GM23338 (cell line): ENCODE measurements at regions not wholly inside any gene's neighbourhood (a gene's known extent, or its start where the extent isn't known, plus 50 kb on each side); places are given as distances from the start of the nearest gene placed in this dataset.

ENCODE experiments used
- ATAC-seq: fragments of 200-7000 bp; cut with Tn5 transposase; 3 replicates; pipeline ENCODE4 v1.9.1; 2020
- DNase-seq: peaks from one replicate; pipeline ENCODE4 v3.0.0-alpha.2; 2015; ENCODE audit warnings: low spot score
- H2AFZ ChIP-seq: fragments of 200-600 bp; sonication (generic); 2 replicates; pipeline ENCODE4 v1.8.0; 2016; ENCODE audit warnings: antibody characterized with exemption, mild to moderate bottlenecking, moderate library complexity
- H3F3A ChIP-seq: fragments of 200-600 bp; sonication (generic); replicated peaks from 2 replicates; pipeline ENCODE4 v1.8.0; 2017; ENCODE audit warnings: antibody characterized with exemption, mixed run types, low read depth
- H3K27ac ChIP-seq: fragments of 200-600 bp; sonication (generic); 2 replicates; pipeline ENCODE4 v1.6.1; 2016; ENCODE audit warnings: low read depth
- H3K27me3 ChIP-seq: fragments of 200-600 bp; sonication (generic); 2 replicates; pipeline ENCODE4 v1.8.0; 2016; ENCODE audit warnings: mild to moderate bottlenecking, mixed run types, moderate library complexity; ENCODE audit not compliant: insufficient read depth
- H3K36me3 ChIP-seq: fragments of 200-600 bp; sonication (generic); 2 replicates; pipeline ENCODE4 v1.8.0; 2016; ENCODE audit warnings: mild to moderate bottlenecking; ENCODE audit not compliant: insufficient read depth
- H3K4me1 ChIP-seq: fragments of 200-600 bp; sonication (generic); 2 replicates; pipeline ENCODE4 v1.8.0; 2016; ENCODE audit warnings: mild to moderate bottlenecking, moderate library complexity; ENCODE audit not compliant: insufficient read depth
- H3K4me2 ChIP-seq: fragments of 200-600 bp; sonication (generic); 2 replicates; pipeline ENCODE4 v1.7.1; 2017; ENCODE audit warnings: mixed run types
- H3K4me3 ChIP-seq: fragments of 200-600 bp; sonication (generic); 2 replicates; pipeline ENCODE4 v1.6.1; 2016; ENCODE audit warnings: mixed run types
- H3K79me2 ChIP-seq: fragments of 200-600 bp; sonication (generic); replicated peaks from 2 replicates; pipeline ENCODE4 v1.8.0; 2017; ENCODE audit warnings: mild to moderate bottlenecking; ENCODE audit not compliant: insufficient read depth
- H3K9me2 ChIP-seq: fragments of 200-600 bp; sonication (generic); 2 replicates; pipeline ENCODE4 v1.8.0; 2017; ENCODE audit not compliant: insufficient read depth
- H4K20me1 ChIP-seq: fragments of 200-600 bp; sonication (generic); replicated peaks from 2 replicates; pipeline ENCODE4 v1.8.0; 2017; ENCODE audit warnings: mild to moderate bottlenecking; ENCODE audit not compliant: insufficient read depth
- H3K27ac Mint-ChIP-seq: 2 replicates; pipeline ENCODE4 v1.8.0; 2020; ENCODE audit warnings: inconsistent platforms, mild to moderate bottlenecking, moderate library complexity, mixed read lengths
- H3K27me3 Mint-ChIP-seq: 3 replicates; pipeline ENCODE4 v1.8.0; 2022; ENCODE audit warnings: low read depth, mild to moderate bottlenecking, moderate library complexity, mixed read lengths, inconsistent platforms; ENCODE audit not compliant: insufficient read depth, poor library complexity
- H3K36me3 Mint-ChIP-seq: 3 replicates; pipeline ENCODE4 v1.8.0; 2021; ENCODE audit warnings: low read depth, mild to moderate bottlenecking, inconsistent platforms, moderate library complexity, mixed read lengths
- H3K4me1 Mint-ChIP-seq: 3 replicates; pipeline ENCODE4 v1.8.0; 2020; ENCODE audit warnings: mild to moderate bottlenecking, inconsistent platforms, mixed read lengths
- H3K4me3 Mint-ChIP-seq: 3 replicates; pipeline ENCODE4 v1.8.0; 2021; ENCODE audit warnings: moderate library complexity, mild to moderate bottlenecking, inconsistent platforms, mixed read lengths
- H3K9me3 Mint-ChIP-seq: 3 replicates; pipeline ENCODE4 v1.8.0; 2020; ENCODE audit warnings: moderate library complexity, mild to moderate bottlenecking, inconsistent platforms, mixed read lengths
- CREB1 ChIP-seq: fragments of 250-450 bp; sonication (Bioruptor Pico); IDR thresholded peaks from 2 replicates; pipeline ENCODE4 v1.5.0; 2020; ENCODE audit warnings: low read depth, mild to moderate bottlenecking, moderate library complexity
- ETS1 ChIP-seq: IDR thresholded peaks from 2 replicates; pipeline ENCODE4 v1.6.1; 2016; ENCODE audit warnings: antibody characterized with exemption
- EZH2 ChIP-seq: fragments of 200-600 bp; sonication (generic); IDR thresholded peaks from one replicate; pipeline ENCODE4 v1.8.0; 2017; ENCODE audit warnings: antibody characterized with exemption, mild to moderate bottlenecking, low read depth; ENCODE audit not compliant: unreplicated experiment
- EZH2phosphoT487 ChIP-seq: fragments of 200-600 bp; sonication (generic); IDR thresholded peaks from one replicate; pipeline ENCODE4 v1.8.1; 2018; ENCODE audit warnings: antibody characterized with exemption; ENCODE audit not compliant: unreplicated experiment
- JUNB ChIP-seq: IDR thresholded peaks from one replicate; pipeline ENCODE4 v1.6.1; 2016; ENCODE audit warnings: antibody characterized with exemption; ENCODE audit not compliant: unreplicated experiment
- NANOG ChIP-seq: IDR thresholded peaks from 2 replicates; pipeline ENCODE4 v1.6.1; 2016; ENCODE audit warnings: antibody characterized with exemption, borderline replicate concordance
- STAT1 ChIP-seq: IDR thresholded peaks from one replicate; pipeline ENCODE4 v1.6.1; 2016; ENCODE audit warnings: antibody characterized with exemption; ENCODE audit not compliant: unreplicated experiment
- ZNF331 ChIP-seq: fragments of 250-450 bp; sonication (Bioruptor Pico); IDR thresholded peaks from 2 replicates; pipeline ENCODE4 v1.5.0; 2020; ENCODE audit warnings: low read depth, mild to moderate bottlenecking, moderate library complexity
- ZNF462 ChIP-seq: fragments of 250-450 bp; sonication (Bioruptor Pico); IDR thresholded peaks from 2 replicates; pipeline ENCODE4 v1.5.0; 2020; ENCODE audit warnings: mild to moderate bottlenecking, moderate library complexity

- no peak for TF ChIP-seq STAT1
Observed at GRCh38 chrX:77065896-77066295, 381.3 kb upstream of the FGF16 start (continued).

- TF ChIP-seq STAT1: no peak
- no peak for TF ChIP-seq JUNB
- TF ChIP-seq EZH2phosphoT487: no peak
- TF ChIP-seq EZH2: no peak
- Histone ChIP-seq H2AFZ (peak overlapping the region; percentile 48), H3K36me3 (no peaks in the 10 kb centered on the region), H3K4me2 (no peak overlapping the region), H3K4me1 (no peaks in the 10 kb centered on the region), H3K27me3 (no peaks in the 10 kb centered on the region), H3K9me2 (no peaks in the 10 kb centered on the region), H4K20me1 (no peaks in the 10 kb centered on the region), H3K79me2 (no peaks in the 10 kb centered on the region), H3F3A (no peaks in the 10 kb centered on the region), H3K27ac (no peak overlapping the region), H3K4me3 (no peak overlapping the region)
- Mint-ChIP-seq H3K27me3 (no peaks in the 10 kb centered on the region), H3K36me3 (no peaks in the 10 kb centered on the region; the same call in 2 of the 3 replicates), H3K9me3 (peaks cover 4% of the 10 kb centered on the region; the same call in 2 of the 3 replicates), H3K4me1 (peaks cover 8% of the 10 kb centered on the region), H3K4me3 (no peak overlapping the region), H3K27ac (no peak overlapping the region)
- DNase-seq (no peak), ATAC-seq (no peak)
Observed at GRCh38 chrX:77070202-77070918, 376.8 kb upstream of the FGF16 start.

GRCh38 chrX:77076896-77077295 is 370.3 kb upstream of the FGF16 start:
- TF ChIP-seq ZNF462 (CRISPR knock-in tag): no peak
- no peak for TF ChIP-seq EZH2phosphoT487
- no peak for TF ChIP-seq NANOG
- TF ChIP-seq ETS1: no peak
- TF ChIP-seq ZNF331 (CRISPR knock-in tag): no peak
- no peak for TF ChIP-seq CREB1 (CRISPR knock-in tag)
- no peak for TF ChIP-seq EZH2
- TF ChIP-seq JUNB: no peak
- Histone ChIP-seq H3K4me1 (no peaks in the 10 kb centered on the region), H3K36me3 (no peaks in the 10 kb centered on the region), H3K79me2 (no peaks in the 10 kb centered on the region), H3K4me3 (no peak overlapping the region), H3F3A (no peaks in the 10 kb centered on the region), H3K27me3 (no peaks in the 10 kb centered on the region), H3K9me2 (no peaks in the 10 kb centered on the region), H2AFZ (no peak overlapping the region), H3K4me2 (no peak overlapping the region), H3K27ac (no peak overlapping the region), H4K20me1 (no peaks in the 10 kb centered on the region)
- no peak for DNase-seq
- Mint-ChIP-seq H3K4me3 (no peak overlapping the region), H3K27ac (no peak overlapping the region), H3K4me1 (no peaks in the 10 kb centered on the region), H3K36me3 (peaks cover 3% of the 10 kb centered on the region; the same call in 1 of the 3 replicates), H3K27me3 (no peaks in the 10 kb centered on the region), H3K9me3 (peaks cover 28% of the 10 kb centered on the region)
- no peak for ATAC-seq
